GM19452 (cell line): ENCODE measurements at regions not wholly inside any gene's neighbourhood (a gene's known extent, or its start where the extent isn't known, plus 50 kb on each side); places are given as distances from the start of the nearest gene placed in this dataset.

Experiments
- ATAC-seq: cut with Tn5 transposase; IDR thresholded peaks from one replicate; pipeline ENCODE4 v1.9.1; 2021; ENCODE audit not compliant: unreplicated experiment

- no peak for ATAC-seq
Measured at GRCh38 chr2:139836769-139837168, 1056.6 kb upstream of the NXPH2 start.

DNA sequence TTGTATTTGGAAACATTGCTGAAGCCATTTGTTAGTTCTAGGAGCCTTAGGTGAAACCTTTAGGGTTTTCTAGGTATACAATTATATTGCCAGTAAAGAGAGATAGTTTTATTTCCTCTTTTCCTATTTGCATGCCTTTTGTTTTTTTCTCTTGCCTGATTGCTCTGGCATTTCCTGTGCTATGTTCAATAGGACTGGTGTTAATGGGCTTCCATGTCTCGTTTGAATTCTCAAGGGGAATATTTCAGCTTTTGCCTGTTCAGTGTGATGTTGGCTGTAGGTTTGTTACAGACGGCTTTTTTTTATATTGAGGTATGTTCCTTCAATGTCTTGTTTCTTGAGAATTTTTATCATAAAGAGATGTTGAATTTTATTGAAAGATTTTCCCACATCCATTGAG, 1054.9 kb upstream of the NXPH2 start:
- ATAC-seq = no peak

DNA sequence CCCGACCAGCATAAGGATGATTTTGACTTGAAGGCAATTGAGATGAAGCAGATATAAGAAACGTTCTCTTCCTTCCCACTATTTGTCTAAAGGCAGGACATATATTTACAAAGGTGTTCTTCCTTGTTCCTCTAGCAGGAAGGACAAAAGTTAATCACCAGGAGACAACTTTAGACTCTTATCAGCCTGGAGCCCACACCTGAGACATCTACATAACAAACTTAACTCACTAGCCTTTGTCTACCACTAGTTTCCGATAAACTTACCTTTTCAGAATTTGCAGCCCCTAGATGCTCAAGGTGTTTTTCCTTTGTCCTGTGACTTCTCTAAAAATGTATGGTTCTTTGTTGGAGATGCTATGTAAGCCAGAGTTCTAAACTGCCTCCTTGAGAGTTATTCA, 1047.8 kb upstream of the NXPH2 start:
- no peak for ATAC-seq

- no peak for ATAC-seq
Measured at GRCh38 chr2:139825726-139826125, 1045.5 kb upstream of the NXPH2 start.

- no peak for ATAC-seq
Measured at GRCh38 chr2:139819273-139819796, 1039.1 kb upstream of the NXPH2 start.

DNA sequence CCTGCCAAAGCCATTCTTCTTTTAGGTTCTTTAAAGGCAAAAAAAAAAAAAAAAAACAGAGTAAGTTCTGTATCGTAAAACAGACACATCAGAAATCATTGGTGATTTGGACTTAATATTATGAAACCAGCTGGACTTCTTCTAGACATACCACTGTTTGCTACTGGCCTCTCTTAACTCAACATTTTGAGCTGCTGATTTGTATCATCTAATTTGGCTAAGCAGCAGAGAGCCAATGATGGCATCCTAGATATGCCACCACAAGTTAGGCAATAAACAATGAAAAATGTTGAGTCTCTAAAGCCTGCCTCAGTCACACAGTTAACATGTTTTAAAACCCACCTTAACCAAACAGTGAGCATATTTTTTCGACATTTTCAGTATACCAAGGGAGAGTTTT, 1034.3 kb upstream of the NXPH2 start:
- no peak for ATAC-seq

- ATAC-seq = no peak
Measured at GRCh38 chr2:139813340-139813739, 1033.2 kb upstream of the NXPH2 start.

GRCh38 chr2:139805441-139805840, 1025.3 kb upstream of the NXPH2 start:
- ATAC-seq = no peak

GRCh38 chr2:139798391-139798790, 1018.2 kb upstream of the NXPH2 start:
- no peak for ATAC-seq

DNA sequence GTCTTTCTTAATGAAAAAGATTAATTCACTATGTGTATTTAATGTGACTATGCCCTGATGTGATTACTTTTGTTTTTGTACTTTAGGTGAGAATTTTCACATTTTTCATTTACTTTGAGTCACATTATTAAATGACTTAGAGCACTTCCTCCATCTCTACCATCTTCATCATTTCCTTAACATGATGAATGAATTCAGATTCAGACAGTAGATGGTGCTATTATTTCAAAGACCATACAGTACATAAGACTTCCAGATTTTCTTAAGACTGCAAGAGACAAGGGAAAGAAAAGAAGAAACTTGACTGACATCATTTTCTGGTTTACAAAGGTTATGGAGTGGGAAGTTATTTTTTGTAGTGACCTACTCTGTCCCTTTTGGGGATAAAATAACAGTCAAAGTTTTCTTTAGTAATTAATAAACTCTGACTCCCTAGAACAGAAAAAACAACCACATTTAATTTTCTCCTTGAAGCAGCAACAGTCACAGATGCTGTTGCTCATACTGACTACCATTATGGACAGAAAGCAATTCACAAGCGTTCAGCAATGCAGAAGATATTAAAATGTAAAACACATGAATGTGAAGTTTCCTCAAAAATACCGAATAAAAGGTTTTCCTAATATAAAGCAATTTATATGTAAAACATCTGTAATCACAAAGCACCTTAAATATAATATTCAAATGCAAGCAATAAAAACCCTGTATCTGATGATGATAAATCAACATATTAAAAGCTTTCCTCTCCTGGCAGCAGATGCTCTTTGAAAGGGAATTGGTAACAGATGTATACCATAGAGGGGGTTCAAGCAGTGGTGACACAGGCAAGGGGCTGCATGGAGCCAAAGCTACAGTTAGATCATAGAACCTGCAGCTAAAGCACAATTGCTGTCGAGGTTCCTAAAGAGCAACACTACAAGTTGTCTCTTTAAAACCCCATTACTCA, 1010.9 kb upstream of the NXPH2 start:
- ATAC-seq = no peak

DNA sequence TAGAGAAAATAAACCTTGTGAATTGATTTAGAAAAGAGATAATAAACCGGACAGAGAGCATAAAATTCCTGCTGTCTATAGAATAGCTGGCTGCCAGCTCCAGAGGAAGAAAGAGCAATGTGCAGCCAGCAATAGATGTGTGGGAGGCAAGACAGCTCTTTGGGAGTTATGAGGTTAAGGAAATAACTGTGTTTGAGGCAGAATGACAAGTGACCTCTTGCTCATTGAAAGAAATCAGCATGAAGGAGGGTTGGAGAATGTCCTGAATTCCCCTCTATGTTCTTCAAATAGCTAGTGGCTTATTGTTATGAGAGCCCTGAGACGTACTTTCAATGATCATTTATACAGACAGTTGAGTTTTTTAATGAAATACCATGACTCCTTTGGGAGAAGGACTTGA, 1009.9 kb upstream of the NXPH2 start:
- no peak for ATAC-seq

DNA sequence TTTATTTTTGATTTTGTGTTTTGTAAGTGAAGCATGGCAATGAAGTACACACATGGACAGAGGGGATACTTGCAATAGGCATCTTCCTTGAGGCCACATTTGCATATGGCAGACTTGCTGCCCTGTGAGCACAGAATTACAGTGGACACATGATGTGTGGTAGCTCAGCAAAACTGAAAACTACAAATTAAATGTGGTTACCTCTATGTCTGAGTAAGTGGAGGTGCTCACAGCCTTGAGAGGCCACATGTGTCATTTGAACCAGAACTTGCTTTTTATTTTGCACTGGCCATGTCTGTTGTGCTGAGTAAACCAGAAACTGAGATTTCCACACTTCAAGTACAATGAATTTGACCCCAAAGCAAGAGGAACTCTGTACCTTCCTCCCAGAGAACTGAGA, 998.5 kb upstream of the NXPH2 start:
- ATAC-seq = no peak

GRCh38 chr2:139773720-139774277, 993.6 kb upstream of the NXPH2 start:
- no peak for ATAC-seq

DNA sequence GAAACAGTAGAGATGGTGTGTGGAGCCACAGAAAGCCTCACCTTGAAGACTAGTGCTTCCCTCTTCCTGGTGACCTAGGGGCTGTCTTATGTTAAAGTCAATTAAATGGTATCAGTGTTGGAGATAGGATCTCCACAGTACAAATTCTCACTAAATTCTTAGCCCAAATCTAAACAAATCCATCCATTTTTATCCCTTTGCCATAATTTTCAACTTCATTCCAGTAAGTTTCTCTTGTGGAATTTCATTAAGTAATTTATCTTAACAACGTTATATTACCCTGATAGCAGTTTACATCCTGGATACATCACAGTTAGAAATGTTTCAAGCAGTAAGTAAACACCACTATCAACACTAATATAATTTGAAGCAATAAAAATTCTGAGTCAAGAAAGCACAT, 989.4 kb upstream of the NXPH2 start:
- ATAC-seq = no peak

DNA sequence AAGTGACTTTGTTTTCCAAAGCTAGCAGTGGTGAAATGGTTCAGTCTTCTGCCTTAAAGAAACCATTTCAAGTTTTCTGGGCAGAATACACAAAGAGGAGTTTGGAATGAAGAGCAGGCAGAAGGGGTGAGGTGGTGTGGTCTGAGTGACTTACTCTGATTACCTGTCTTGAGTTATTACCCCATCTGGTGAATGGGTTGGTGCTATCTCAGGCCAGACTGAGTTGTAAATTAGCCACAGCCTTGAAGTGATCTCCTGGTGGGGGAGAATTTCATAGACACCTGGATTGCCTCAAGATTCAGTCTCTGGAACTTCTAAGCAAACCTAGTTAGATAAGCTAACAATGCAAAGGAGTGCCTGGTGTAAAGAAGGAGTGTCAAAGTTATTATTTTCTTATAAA, 983.5 kb upstream of the NXPH2 start:
- no peak for ATAC-seq

GRCh38 chr2:139759000-139759505, 978.9 kb upstream of the NXPH2 start:
- ATAC-seq = no peak

- ATAC-seq = no peak
Measured at GRCh38 chr2:139746901-139747300, 966.7 kb upstream of the NXPH2 start.

DNA sequence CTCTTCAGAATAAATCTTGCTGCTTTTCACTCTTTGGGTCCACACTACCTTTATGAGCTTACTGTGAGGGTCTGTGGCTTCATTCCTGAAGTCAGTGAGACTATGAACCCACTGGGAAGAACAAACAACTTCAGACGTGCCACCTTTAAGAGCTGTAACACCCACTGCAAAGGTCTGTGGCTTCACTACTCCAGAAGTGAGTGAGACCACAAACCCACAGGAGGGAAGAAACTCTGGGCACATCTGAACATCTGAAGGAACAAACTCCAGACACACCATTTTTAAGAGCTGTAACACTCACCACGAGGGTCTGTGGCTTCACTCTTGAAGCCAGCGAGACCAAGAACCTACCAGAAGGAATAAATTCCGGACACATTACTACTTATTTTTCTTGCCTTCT, 964.1 kb upstream of the NXPH2 start:
- ATAC-seq = no peak

DNA sequence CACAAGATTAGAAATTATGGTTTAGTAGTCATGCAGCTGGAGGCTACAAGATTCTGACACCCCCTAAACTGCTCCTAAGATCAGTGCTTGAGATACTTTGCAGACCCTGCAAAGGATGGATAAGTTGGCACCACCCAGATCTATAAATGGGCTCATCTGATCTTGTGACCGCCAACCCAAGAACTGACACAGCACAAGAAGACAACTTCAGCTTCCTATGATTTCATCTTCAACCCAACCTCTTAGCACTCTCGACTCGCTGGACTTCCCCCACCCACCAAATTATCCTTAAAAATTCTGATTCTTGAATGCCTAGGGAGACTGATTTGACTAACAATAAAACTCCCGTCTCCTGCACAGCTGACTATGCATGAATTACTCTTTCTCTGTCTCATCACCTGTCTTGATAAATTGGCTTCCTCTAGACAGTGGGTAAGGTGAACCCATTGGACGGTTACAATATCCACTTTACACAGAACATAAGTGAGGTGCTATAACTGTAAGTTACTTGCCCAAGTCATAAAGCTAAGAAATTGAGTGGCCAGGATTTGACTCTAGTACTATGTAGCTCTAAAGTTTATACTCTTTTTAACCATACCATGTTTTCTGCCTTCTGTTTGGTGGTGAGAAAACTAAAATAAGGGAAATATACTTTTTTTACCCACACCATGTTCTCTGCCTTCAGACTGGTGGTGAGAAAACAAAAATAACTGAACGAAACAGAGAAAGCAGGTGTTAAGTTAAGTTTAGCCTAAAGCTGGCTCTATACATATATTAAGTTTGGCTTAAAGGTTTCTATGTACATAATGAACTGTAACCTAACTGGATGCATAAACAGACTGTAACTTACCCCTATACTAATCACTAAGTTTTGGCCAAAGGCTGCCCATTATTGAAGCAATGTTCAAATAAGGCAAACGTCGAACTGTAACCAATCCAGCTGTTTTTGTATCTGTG, 962.3 kb upstream of the NXPH2 start:
- no peak for ATAC-seq

GRCh38 chr2:139737659-139738058, 957.5 kb upstream of the NXPH2 start:
- no peak for ATAC-seq

- ATAC-seq = no peak
Measured at GRCh38 chr2:139730197-139730596, 950.0 kb upstream of the NXPH2 start.
